ENCODE measurements at regions not wholly inside any gene's neighbourhood (a gene's known extent, or its start where the extent isn't known, plus 50 kb on each side); places are given as distances from the start of the nearest gene placed in this dataset.

- no peaks in the 10 kb centered on the region for H3K27me3 ChIP-seq
- no peak overlapping the region for H2AFZ ChIP-seq
- no peaks in the 10 kb centered on the region for H3K36me3 ChIP-seq (replicated peaks; ENCODE audit: insufficient read depth, low read depth)
- 53% methylated on average over 6 of the region's 6 CpGs for whole genome bisulfite sequencing (ENCODE audit: low lambda C conversion rate, missing lambda C conversion rate)
- H3K9me3 ChIP-seq (ENCODE audit: low read depth): no peaks in the 10 kb centered on the region
- no peaks in the 10 kb centered on the region for H3K9me2 ChIP-seq (replicated peaks; ENCODE audit: insufficient read depth)
- H3K27ac ChIP-seq: peak overlapping the region; percentile 55
- H3K4me3 ChIP-seq: no peak overlapping the region
- peaks cover 11% of the 10 kb centered on the region for H3K4me1 ChIP-seq (ENCODE audit: insufficient read depth)
- no peak overlapping the region for H3K4me2 ChIP-seq
- H3K79me2 ChIP-seq: no peaks in the 10 kb centered on the region
- TF ChIP-seq EZH2phosphoT487 (IDR thresholded peaks at IDR 0.05; ENCODE audit: low read depth, severe bottlenecking, unreplicated experiment) (no peak), CTCF (IDR thresholded peaks at IDR 0.05; ENCODE audit: poor library complexity) (no peak), EZH2 (IDR thresholded peaks at IDR 0.05; ENCODE audit: borderline replicate concordance) (no peak)
- peak; percentile 57 for DNase-seq (ENCODE audit: low spot score)
- no peaks in the 10 kb centered on the region for H4K20me1 ChIP-seq (ENCODE audit: insufficient read depth, poor library complexity, severe bottlenecking)
These were observed 57.6 kb upstream of the FAT1 start for GRCh38 chr4:186781032-186781917.

GRCh38 chr4:186782302-186782701 lies 58.6 kb upstream of the FAT1 start:
- no peak overlapping the region for H3K4me2 ChIP-seq
- H2AFZ ChIP-seq: no peak overlapping the region
- no peaks in the 10 kb centered on the region for H3K36me3 ChIP-seq (replicated peaks; ENCODE audit: insufficient read depth, low read depth)
- no peak overlapping the region for H3K27ac ChIP-seq
- no peak for DNase-seq (ENCODE audit: low spot score)
- no peaks in the 10 kb centered on the region for H3K9me3 ChIP-seq (ENCODE audit: low read depth)
- H3K4me3 ChIP-seq: no peak overlapping the region
- WGBS (ENCODE audit: low lambda C conversion rate, missing lambda C conversion rate): 90% methylated on average over 5 of the region's 5 CpGs
- H4K20me1 ChIP-seq (ENCODE audit: insufficient read depth, poor library complexity, severe bottlenecking): no peaks in the 10 kb centered on the region
- no peaks in the 10 kb centered on the region for H3K9me2 ChIP-seq (replicated peaks; ENCODE audit: insufficient read depth)
- TF ChIP-seq EZH2phosphoT487 (IDR thresholded peaks at IDR 0.05; ENCODE audit: low read depth, severe bottlenecking, unreplicated experiment) (no peak), CTCF (IDR thresholded peaks at IDR 0.05; ENCODE audit: poor library complexity) (no peak), EZH2 (IDR thresholded peaks at IDR 0.05; ENCODE audit: borderline replicate concordance) (no peak)
- H3K79me2 ChIP-seq: no peaks in the 10 kb centered on the region
- no peaks in the 10 kb centered on the region for H3K27me3 ChIP-seq
- H3K4me1 ChIP-seq (ENCODE audit: insufficient read depth): peaks cover 11% of the 10 kb centered on the region

GRCh38 chr4:186787536-186787935 lies 63.9 kb upstream of the FAT1 start:
- 78% methylated on average over 5 of the region's 5 CpGs for WGBS (ENCODE audit: low lambda C conversion rate, missing lambda C conversion rate)
- H3K27ac ChIP-seq: no peak overlapping the region
- no peaks in the 10 kb centered on the region for H3K9me2 ChIP-seq (replicated peaks; ENCODE audit: insufficient read depth)
- H3K9me3 ChIP-seq (ENCODE audit: low read depth): no peaks in the 10 kb centered on the region
- TF ChIP-seq EZH2phosphoT487 (IDR thresholded peaks at IDR 0.05; ENCODE audit: low read depth, severe bottlenecking, unreplicated experiment) (no peak), EZH2 (IDR thresholded peaks at IDR 0.05; ENCODE audit: borderline replicate concordance) (no peak), CTCF (IDR thresholded peaks at IDR 0.05; ENCODE audit: poor library complexity) (no peak)
- no peaks in the 10 kb centered on the region for H3K36me3 ChIP-seq (replicated peaks; ENCODE audit: insufficient read depth, low read depth)
- H3K27me3 ChIP-seq: no peaks in the 10 kb centered on the region
- DNase-seq (ENCODE audit: low spot score): no peak
- peaks cover 3% of the 10 kb centered on the region for H3K4me1 ChIP-seq (ENCODE audit: insufficient read depth)
- no peak overlapping the region for H3K4me2 ChIP-seq
- H2AFZ ChIP-seq: no peak overlapping the region
- no peak overlapping the region for H3K4me3 ChIP-seq
- no peaks in the 10 kb centered on the region for H4K20me1 ChIP-seq (ENCODE audit: insufficient read depth, poor library complexity, severe bottlenecking)
- H3K79me2 ChIP-seq: no peaks in the 10 kb centered on the region

Measured in hepatocyte (in vitro differentiated cells).